ENCODE measurements at regions not wholly inside any gene's neighbourhood (a gene's known extent, or its start where the extent isn't known, plus 50 kb on each side); places are given as distances from the start of the nearest gene placed in this dataset.

DNA sequence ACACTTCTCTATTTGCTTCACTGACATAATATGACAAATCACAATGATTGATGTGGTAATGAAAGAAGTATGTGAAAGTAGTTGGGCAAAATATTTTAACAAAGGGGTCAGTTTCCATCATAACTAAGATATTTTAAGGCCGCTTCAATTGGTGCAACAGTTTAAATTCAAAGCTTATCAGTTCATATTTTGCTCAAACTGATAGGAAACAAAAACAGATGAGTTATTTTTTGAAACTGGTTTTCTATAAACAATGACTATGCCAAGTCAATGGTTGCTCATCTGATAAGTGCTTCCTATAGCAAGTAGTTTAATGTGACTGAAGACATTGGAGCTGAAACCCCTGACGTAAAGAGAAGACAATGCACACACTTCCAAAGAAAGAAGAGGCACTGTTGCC, 1290.7 kb downstream of the SUCLG1 start:
- TF ChIP-seq SMARCC2 (IDR thresholded peaks at IDR 0.05; ENCODE audit: low read depth), result no peak
- TF ChIP-seq TAF7 (tag; IDR thresholded peaks at IDR 0.05), result no peak
